Trophoblast cell (in vitro differentiated cells and primary cell): ENCODE measurements at regions not wholly inside any gene's neighbourhood (a gene's known extent, or its start where the extent isn't known, plus 50 kb on each side); places are given as distances from the start of the nearest gene placed in this dataset.

ENCODE experiments used
- DNase-seq, 2 donors: peaks; one replicate each; pipeline ENCODE4 v3.0.0-alpha.2; 2016
- H2AFZ ChIP-seq: 2 replicates; pipeline ENCODE4 v1.6.1; 2013; ENCODE audit warnings: low read length, moderate library complexity, mild to moderate bottlenecking; ENCODE audit not compliant: insufficient read depth, poor library complexity
- H2AK5ac ChIP-seq: 2 replicates; pipeline ENCODE4 v1.6.1; 2013; ENCODE audit warnings: mild to moderate bottlenecking, low read length
- H2BK120ac ChIP-seq: 2 replicates; pipeline ENCODE4 v1.6.1; 2013; ENCODE audit warnings: low read length, mild to moderate bottlenecking, moderate library complexity; ENCODE audit not compliant: insufficient read depth, poor library complexity
- H2BK12ac ChIP-seq: 2 replicates; pipeline ENCODE4 v1.6.1; 2013; ENCODE audit warnings: mild to moderate bottlenecking, low read length, moderate library complexity
- H2BK5ac ChIP-seq: 2 replicates; pipeline ENCODE4 v1.6.1; 2013; ENCODE audit warnings: low read length, low read depth, moderate library complexity, mild to moderate bottlenecking; ENCODE audit not compliant: poor library complexity
- H3K14ac ChIP-seq: 2 replicates; pipeline ENCODE4 v1.6.1; 2013; ENCODE audit warnings: mild to moderate bottlenecking, low read length
- H3K18ac ChIP-seq: 2 replicates; pipeline ENCODE4 v1.6.1; 2013; ENCODE audit warnings: mild to moderate bottlenecking, low read length
- H3K23ac ChIP-seq: 2 replicates; pipeline ENCODE4 v1.6.1; 2013; ENCODE audit warnings: low read length
- H3K27ac ChIP-seq: 2 replicates; pipeline ENCODE4 v1.5.1; 2013; ENCODE audit warnings: low read depth, mild to moderate bottlenecking, inconsistent platforms, low read length, moderate library complexity
- H3K27me3 ChIP-seq: 2 replicates; pipeline ENCODE4 v1.6.1; 2013; ENCODE audit warnings: inconsistent platforms, mild to moderate bottlenecking, low read length, moderate library complexity; ENCODE audit not compliant: insufficient read depth
- H3K36me3 ChIP-seq, 2 experiments: 1 replicate in 1 of 2; 2 replicates in 1 of 2; pipeline ENCODE4 v1.6.1; 2013; ENCODE audit warnings: low read length in 2 of 2, mild to moderate bottlenecking in 2 of 2, moderate library complexity in 1 of 2; ENCODE audit not compliant: insufficient read depth in 2 of 2, control insufficient read depth in 1 of 2
- H3K4ac ChIP-seq: 2 replicates; pipeline ENCODE4 v1.6.1; 2013; ENCODE audit warnings: low read depth, mild to moderate bottlenecking, low read length, moderate library complexity
- H3K4me1 ChIP-seq, 2 experiments: 1 replicate in 1 of 2; 2 replicates in 1 of 2; pipeline ENCODE4 v1.6.1; 2013; ENCODE audit warnings: low read length in 2 of 2, mild to moderate bottlenecking in 2 of 2, moderate library complexity in 1 of 2; ENCODE audit not compliant: insufficient read depth in 2 of 2, control insufficient read depth in 1 of 2
- H3K4me2 ChIP-seq: 2 replicates; pipeline ENCODE4 v1.6.1; 2013; ENCODE audit warnings: inconsistent platforms, mild to moderate bottlenecking, low read length, moderate library complexity
- H3K4me3 ChIP-seq: 2 replicates; pipeline ENCODE4 v1.5.1; 2013; ENCODE audit warnings: mild to moderate bottlenecking, low read depth, low read length, inconsistent platforms
- H3K79me1 ChIP-seq: one replicate; pipeline ENCODE4 v1.6.1; 2013; ENCODE audit warnings: low read length
- H3K79me2 ChIP-seq: 2 replicates; pipeline ENCODE4 v1.6.1; 2013; ENCODE audit warnings: low read length, mild to moderate bottlenecking; ENCODE audit not compliant: control insufficient read depth, insufficient read depth, poor library complexity
- H3K9ac ChIP-seq: 2 replicates; pipeline ENCODE4 v1.6.1; 2013; ENCODE audit warnings: mild to moderate bottlenecking, low read length
- H3K9me3 ChIP-seq: 2 replicates; pipeline ENCODE4 v1.6.1; 2013; ENCODE audit warnings: low read depth, mild to moderate bottlenecking, control low read depth, inconsistent platforms, low read length; ENCODE audit not compliant: insufficient read depth
- H4K12ac ChIP-seq: 2 replicates; pipeline ENCODE4 v1.6.1; 2013; ENCODE audit warnings: low read depth, mild to moderate bottlenecking, low read length, moderate library complexity
- H4K8ac ChIP-seq: 2 replicates; pipeline ENCODE4 v1.6.1; 2013; ENCODE audit warnings: low read depth, mild to moderate bottlenecking, low read length, moderate library complexity
- H4K91ac ChIP-seq: one replicate; pipeline ENCODE4 v1.6.1; 2013; ENCODE audit warnings: low read depth, mild to moderate bottlenecking, low read length, moderate library complexity
- WGBS: extraction: QIAGEN DNeasy Blood & Tissue Kit; methylation state at CpG from one replicate; pipeline ENCODE4 v1.1.7; 2013; ENCODE audit warnings: missing lambda C conversion rate; ENCODE audit not compliant: insufficient read length, insufficient coverage; ENCODE audit errors: extremely low coverage; 5-methylcytosine and 5-hydroxymethylcytosine counted together

GRCh38 chr6:105606831-105607463 lies 204.1 kb upstream of the PREP start:
- Histone ChIP-seq H3K9ac (no peak overlapping the region), H2BK12ac (peak overlapping the region; percentile 12), H3K9me3 (no peaks in the 10 kb centered on the region), H2AFZ (no peak overlapping the region), H3K79me1 (peaks cover 15% of the 10 kb centered on the region), H3K4me3 (no peak overlapping the region), H3K4me2 (no peak overlapping the region), H4K91ac (no peak overlapping the region), H2BK120ac (no peak overlapping the region), H3K4me1 (peaks cover 10 to 22% of the 10 kb centered on the region in 2 experiments), H3K18ac (no peak overlapping the region), H4K8ac (no peak overlapping the region), H3K36me3 (no peaks in the 10 kb centered on the region), H3K23ac (no peak overlapping the region), H3K14ac (no peak overlapping the region), H3K4ac (no peak overlapping the region), H3K27ac (no peak overlapping the region), H2AK5ac (no peak overlapping the region), H4K12ac (no peak overlapping the region), H3K79me2 (no peaks in the 10 kb centered on the region), H3K27me3 (no peaks in the 10 kb centered on the region), H2BK5ac (no peak overlapping the region)
- WGBS, result no CpG with 5 or more reads among the region's 3 CpGs
- DNase-seq, result peak; percentile 79 to 95

GRCh38 chr6:105604587-105604884 lies 201.7 kb upstream of the PREP start:
- Histone ChIP-seq H3K79me1 (peaks cover 16% of the 10 kb centered on the region), H3K36me3 (no peaks in the 10 kb centered on the region), H3K79me2 (no peaks in the 10 kb centered on the region), H3K4ac (no peak overlapping the region), H3K9ac (no peak overlapping the region), H4K8ac (no peak overlapping the region), H4K12ac (no peak overlapping the region), H3K4me2 (no peak overlapping the region), H3K14ac (no peak overlapping the region), H3K27ac (no peak overlapping the region), H2AFZ (no peak overlapping the region), H3K4me3 (no peak overlapping the region), H2BK5ac (no peak overlapping the region), H3K9me3 (no peaks in the 10 kb centered on the region), H2BK120ac (no peak overlapping the region), H4K91ac (no peak overlapping the region), H3K18ac (no peak overlapping the region), H3K23ac (no peak overlapping the region), H2BK12ac (no peak overlapping the region), H3K27me3 (no peaks in the 10 kb centered on the region), H2AK5ac (no peak overlapping the region), H3K4me1 (peaks cover 13 to 25% of the 10 kb centered on the region in 2 experiments)
- no peak for DNase-seq
- no CpG with 5 or more reads among the region's 3 CpGs for WGBS

GRCh38 chr6:105603788-105604586 lies 201.1 kb upstream of the PREP start:
- no peak overlapping the region for H3K9ac ChIP-seq
- no peak overlapping the region for H3K18ac ChIP-seq
- H3K4me2 ChIP-seq, result no peak overlapping the region
- H2BK12ac ChIP-seq, result no peak overlapping the region
- H3K23ac ChIP-seq, result no peak overlapping the region
- H2BK5ac ChIP-seq, result no peak overlapping the region
- H2AFZ ChIP-seq, result no peak overlapping the region
- no peaks in the 10 kb centered on the region for H3K79me2 ChIP-seq
- H3K9me3 ChIP-seq, result no peaks in the 10 kb centered on the region
- peaks cover 14% of the 10 kb centered on the region for H3K79me1 ChIP-seq
- H4K12ac ChIP-seq, result no peak overlapping the region
- no CpG with 5 or more reads among the region's 4 CpGs for WGBS
- no peak overlapping the region for H3K4ac ChIP-seq
- H3K27ac ChIP-seq, result no peak overlapping the region
- H3K4me3 ChIP-seq, result no peak overlapping the region
- DNase-seq, result no peak
- no peaks in the 10 kb centered on the region for H3K27me3 ChIP-seq
- peaks cover 12 to 22% of the 10 kb centered on the region in 2 experiments for H3K4me1 ChIP-seq
- no peak overlapping the region for H2BK120ac ChIP-seq
- H3K14ac ChIP-seq, result no peak overlapping the region
- H4K91ac ChIP-seq, result no peak overlapping the region
- H3K36me3 ChIP-seq, result no peaks in the 10 kb centered on the region
- H2AK5ac ChIP-seq, result no peak overlapping the region
- H4K8ac ChIP-seq, result no peak overlapping the region

- Histone ChIP-seq H3K4ac (no peak overlapping the region), H3K4me2 (no peak overlapping the region), H4K12ac (no peak overlapping the region), H2BK5ac (peak overlapping the region; percentile 72), H3K18ac (no peak overlapping the region), H2AK5ac (no peak overlapping the region), H3K79me2 (no peaks in the 10 kb centered on the region), H2BK120ac (peak overlapping the region; percentile 25), H2AFZ (no peak overlapping the region), H3K79me1 (peaks cover 7% of the 10 kb centered on the region), H2BK12ac (peak overlapping the region; percentile 42), H3K27ac (no peak overlapping the region), H3K4me3 (no peak overlapping the region), H3K9ac (no peak overlapping the region), H3K4me1 (peaks cover 6 to 10% of the 10 kb centered on the region in 2 experiments), H3K9me3 (no peaks in the 10 kb centered on the region), H3K36me3 (no peaks in the 10 kb centered on the region), H4K91ac (peak overlapping the region; percentile 8), H3K27me3 (no peaks in the 10 kb centered on the region), H3K14ac (peak overlapping the region; percentile 17), H3K23ac (no peak overlapping the region), H4K8ac (no peak overlapping the region)
- no CpG with 5 or more reads among the region's 7 CpGs for WGBS
- peak; percentile 76 to 87 for DNase-seq
These were observed 198.8 kb upstream of the PREP start for GRCh38 chr6:105601541-105602236.
